SHP77 (cell line): ENCODE measurements at regions not wholly inside any gene's neighbourhood (a gene's known extent, or its start where the extent isn't known, plus 50 kb on each side); places are given as distances from the start of the nearest gene placed in this dataset.

Experiments used
- DNase-seq, 2 experiments: peaks; one replicate each; lab custom pipeline; 2025; lab: John Stamatoyannopoulos, UW

DNA sequence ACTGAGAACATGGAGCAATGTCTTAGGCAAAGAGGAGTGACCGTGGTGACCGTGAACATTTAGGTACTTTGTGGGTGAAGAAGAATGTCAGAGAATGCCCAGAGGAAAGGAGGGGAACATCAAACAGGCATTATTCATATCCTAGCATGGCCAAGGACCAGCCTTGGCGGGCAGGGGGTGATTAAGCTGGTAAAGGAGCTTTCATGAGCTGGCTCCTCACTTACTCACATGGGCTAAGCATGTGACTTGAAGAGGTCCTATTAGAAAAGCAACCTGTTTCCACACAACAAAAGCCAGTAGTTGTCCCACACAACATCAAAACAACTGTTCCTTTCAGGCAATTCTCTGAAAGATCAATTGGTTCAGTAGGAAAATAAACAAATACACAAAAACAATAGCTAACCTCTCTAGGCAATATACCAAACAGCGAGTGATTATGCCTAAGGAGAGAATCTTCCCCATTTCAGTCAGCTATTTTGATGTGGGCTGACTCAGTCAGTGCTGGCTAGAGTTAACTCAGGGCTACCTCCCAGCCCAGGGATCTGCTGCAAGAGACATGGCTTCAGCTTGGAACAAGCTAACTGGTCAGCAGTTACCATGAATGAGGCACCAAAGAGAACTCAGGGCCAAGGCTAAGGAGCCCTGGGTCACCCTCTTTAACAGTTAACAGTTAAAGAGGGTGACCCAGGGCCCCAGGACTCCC, 283.5 kb downstream of the ARHGAP12 start:
- DNase-seq, result no peak

DNA sequence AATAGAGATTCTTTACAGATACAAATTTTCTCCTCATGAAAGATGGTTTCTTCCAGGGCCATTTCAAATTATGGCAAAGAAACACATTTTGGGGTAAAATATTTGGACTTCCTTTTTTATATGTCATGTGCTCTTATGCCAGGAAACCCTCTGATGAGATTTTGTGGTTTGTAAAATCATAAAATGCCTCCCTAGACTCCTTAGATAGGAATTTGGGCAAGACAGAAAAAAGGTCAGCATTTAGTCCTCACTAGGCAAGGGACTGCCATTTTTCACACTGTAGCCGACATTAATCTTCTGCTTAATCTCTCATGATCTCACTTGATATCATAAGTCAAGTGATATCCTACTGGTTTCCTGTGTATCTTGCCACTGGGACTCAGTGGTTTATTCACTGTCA, 286.4 kb downstream of the ARHGAP12 start:
- DNase-seq, result no peak

DNA sequence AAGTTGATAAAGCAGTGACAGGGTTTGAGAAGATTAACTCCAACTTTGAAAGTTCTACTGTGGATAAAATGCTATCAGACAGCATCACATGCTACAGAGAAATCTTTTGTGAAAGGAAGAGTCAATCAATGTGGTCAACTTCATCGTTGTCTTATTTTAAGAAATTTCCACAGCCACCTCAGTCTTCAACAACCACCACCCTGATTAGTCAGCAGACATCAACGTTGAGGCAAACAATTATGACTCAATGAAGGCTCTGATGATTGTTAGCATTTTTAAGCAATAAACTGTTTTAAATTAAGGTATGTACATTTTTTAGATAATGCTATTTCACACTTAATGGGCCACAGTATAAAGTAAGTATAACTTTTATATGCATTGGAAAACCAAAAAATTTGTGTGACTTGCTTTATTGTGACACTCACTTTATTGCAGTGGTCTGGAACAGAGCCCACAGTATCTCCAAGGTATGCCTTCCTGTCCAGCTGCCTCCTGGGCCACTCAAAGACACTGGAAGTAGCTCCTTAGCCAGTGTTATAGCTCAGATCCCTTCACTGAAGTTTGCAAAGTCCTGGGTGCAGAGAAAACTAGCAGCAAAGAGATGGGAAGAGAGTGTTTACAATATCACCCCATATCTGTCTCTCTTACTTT, 293.1 kb downstream of the ARHGAP12 start:
- DNase-seq, result no peak

DNA sequence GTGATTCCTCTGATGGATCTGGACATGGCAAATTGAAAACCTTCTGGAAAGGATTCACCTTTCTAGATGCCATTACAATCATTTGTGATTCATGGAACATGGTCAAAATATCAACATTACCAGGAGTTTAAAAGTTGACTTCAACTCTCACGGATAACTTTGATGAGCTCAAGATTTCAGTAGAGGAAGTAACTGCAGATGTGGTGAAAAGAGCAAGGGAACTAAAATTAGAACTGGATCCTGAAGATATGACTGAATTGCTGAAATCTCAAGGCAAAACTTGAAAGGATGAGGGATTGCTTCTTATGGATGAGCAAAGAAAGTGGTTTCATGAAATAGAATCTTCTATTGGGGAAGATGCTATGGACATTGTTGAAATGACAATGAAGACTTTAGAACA, 293.6 kb downstream of the ARHGAP12 start:
- DNase-seq, result no peak

DNA sequence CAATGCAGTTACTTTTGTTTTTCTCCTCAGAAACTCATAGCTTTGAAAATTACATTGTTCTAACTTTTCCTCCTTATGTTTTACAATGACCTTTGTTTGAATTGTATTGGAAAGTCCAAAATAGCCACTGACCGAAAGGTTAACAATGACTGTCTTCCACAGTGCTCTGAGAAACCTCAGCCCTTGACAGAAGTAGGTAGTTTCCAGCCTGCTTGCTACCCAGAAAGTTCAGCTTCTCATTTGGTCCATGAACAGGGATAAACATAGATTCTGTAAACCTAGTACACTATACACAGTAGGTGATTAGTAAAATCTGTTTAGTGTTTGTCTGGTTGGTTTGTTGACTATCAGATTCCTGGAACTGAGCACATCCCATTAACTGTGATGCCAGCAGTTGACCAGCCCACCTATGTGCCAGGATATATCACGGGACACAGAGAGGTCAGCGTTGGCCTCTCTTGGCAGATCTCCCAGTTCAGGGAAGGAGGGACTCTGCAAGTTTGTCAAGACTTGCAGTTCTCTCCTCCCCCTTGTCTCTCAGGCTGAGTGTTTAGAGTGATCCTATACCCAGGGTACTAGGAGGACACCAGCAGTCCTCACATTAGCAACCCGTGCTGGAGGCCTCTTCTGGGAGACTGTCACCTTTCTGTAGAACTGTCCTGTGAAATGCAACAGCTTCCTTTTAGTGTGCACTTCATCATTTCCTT, 297.6 kb downstream of the ARHGAP12 start:
- DNase-seq, result no peak

DNA sequence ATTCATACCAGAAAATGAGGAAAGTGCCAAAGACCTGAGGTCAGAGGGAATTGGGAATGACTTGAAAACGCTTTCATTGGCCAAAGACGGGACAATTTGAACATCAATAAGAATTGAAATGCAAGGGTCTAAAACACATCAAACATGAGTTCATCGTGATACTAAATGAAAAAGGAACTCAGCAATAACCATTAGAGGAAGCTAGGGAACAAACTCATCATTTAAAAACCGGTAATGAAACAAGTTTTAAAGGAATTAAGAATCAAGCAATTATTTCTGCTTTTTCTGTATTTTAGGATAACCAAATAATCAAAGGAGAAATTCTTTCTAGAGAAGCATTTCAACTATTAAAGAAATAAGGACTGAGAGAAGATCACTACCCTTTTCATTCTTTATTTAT, 303.1 kb downstream of the ARHGAP12 start:
- no peak for DNase-seq

DNA sequence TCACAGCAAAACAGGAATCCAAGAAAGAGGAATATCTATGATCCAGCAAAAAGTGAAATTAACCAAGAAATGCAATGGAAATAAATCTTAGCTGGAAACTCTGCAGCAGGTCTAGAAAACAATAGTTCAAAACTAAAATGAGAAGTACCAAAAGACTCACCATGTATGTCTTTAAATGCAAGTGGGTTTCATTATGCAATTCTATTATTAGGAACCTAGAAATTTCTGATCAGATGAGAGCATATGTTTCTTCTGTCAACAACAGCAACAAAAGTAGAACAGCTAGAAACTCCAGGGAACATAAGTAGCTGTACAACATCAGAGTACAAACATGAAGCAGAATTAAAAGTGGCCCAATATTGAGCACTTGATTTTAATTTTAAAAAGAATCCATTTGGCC, 304.0 kb downstream of the ARHGAP12 start:
- DNase-seq, result no peak

DNA sequence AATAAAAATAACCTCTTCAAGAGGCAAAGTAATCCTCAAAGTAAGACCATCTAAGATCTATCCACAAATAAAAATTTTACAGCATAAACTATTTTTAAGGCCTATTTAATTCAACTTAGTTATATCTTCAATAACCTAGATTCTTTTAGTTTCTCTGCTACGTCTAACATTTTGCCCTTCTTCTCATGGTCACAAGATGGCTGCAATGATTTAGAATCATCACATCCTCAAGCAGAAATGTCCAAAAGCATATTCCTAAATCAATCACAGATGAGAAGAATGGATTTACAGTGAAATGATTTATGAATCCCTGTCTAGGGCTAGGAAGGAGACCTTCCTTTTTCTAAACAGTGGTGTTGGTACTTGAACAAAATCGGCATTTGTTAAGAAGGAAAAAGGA, 304.7 kb downstream of the ARHGAP12 start:
- no peak for DNase-seq

DNA sequence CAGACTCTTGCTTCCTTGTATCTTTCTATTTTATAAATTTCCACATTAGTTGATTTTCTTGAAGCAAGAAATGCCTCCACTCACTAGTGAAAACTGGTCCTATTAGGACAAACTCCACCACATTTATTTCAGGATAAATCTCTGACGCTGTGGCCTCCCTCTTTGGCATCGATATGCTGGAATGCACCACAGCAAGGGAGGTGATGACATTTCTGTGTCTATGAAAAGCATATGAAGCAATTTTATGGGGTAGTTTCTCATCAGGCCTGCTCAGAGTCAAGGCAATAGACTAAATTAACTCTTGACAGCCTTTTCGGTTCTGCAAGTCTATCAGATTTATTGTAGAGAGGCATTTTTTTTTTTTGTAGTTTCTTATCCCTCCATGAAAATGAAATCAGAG, 304.4 kb downstream of the ZEB1 start:
- DNase-seq, result no peak

DNA sequence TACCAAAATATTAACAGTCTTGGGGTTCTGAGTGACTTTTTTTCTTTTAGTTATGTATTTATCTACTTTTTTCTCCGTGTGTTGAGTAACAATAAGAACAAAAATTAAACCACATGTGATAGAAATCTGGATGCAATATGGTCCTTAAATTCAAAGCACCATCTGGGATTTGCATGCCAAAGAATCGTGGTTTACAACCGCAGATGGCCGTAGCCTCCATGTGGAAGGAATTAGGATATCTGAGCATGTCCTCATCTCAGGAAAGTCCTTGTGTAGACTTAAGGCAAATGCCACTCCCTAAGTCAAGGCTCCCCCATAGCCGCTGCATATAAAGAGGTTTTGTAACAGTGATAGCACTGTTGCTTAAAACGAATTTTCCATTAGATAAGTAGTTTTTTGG, 304.0 kb downstream of the ZEB1 start:
- no peak for DNase-seq

DNA sequence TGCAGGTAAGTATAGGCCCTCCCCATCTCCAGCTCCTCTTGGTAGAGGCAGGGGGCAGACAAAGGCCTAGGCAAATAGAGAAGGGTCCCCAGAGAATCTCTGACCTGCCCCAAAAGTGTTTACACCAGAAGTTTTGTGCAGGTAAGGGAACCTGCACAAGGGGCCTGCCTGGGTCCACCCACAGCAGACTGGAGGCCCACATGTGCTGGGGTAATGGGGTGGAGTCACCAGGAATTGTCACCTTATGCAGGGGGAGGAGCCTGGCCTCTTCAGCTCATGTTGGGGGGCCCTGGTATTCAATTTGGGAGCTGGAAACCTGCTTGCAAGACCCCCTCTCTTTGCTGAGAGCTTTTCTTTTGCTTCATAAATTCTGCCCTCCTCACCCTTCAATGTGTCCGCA, 302.7 kb downstream of the ZEB1 start:
- DNase-seq, result no peak

DNA sequence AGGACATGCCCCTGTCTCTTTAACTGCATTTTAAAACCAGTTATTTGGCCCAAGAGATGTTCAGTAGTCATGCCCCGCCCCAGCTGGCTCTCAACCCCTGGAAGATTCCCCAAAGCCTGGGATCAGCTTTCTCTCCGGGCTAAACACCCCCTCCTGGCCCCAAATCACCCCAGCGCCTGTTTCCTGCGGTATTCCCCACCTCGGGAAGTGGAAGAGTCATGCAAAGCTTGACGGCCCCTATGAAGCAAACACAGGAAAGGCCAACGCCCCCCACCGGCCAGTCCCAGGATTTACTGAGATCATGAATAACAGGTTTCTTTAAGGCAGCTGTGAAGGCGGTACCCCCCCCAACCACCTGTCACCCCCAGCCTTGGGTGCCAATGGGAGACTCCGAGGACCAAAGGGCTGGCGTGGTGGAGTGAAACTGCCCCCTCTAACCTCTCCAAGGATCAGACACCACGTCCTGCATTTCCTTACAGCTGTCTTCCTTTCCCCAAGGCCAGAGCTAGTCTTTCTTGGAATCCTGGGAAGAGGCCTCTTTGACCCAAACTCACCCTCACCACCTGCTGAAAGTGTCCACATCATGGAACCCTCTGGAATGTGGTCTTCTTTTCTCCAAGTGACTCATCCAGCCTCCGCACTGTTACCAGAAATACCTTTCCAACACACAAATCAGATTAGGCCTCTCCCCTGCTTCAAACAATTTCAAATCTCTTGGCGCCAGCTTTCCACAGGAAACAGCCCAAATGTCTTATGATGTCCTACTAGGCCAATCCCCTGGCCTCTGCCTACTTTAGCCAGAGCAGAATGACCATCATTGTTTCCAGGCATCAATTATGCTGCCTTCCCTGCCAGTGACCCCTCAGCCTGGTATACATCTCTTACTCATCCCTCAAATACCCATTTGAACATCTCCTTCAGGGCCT, 301.5 kb downstream of the ZEB1 start:
- DNase-seq, result no peak

DNA sequence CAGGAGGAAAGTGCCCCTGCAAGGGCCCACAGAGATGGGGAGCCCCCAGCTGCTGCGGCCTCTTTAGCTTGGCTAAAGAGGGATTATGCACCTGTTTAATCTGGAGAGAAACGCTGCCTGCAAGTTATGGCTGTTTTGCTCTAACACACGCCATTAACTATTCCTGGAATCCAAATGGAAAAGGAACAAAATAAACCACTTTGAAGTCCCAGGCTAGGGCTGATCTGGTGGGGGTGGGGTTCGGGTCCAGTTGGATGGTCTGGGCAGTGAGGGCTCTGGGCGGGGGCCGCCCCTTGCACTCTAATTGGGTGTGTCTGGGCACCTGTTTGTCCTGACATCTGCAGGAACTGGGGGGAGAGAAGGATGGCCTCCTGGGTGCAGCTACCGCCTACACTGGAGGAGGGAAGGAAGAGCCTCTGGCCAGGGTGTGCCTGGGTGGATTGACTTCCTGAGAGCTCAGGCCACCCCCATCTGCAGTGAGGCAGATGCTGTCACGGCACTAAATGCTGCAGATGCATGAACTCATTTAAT, 300.6 kb downstream of the ZEB1 start:
- DNase-seq, result no peak

DNA sequence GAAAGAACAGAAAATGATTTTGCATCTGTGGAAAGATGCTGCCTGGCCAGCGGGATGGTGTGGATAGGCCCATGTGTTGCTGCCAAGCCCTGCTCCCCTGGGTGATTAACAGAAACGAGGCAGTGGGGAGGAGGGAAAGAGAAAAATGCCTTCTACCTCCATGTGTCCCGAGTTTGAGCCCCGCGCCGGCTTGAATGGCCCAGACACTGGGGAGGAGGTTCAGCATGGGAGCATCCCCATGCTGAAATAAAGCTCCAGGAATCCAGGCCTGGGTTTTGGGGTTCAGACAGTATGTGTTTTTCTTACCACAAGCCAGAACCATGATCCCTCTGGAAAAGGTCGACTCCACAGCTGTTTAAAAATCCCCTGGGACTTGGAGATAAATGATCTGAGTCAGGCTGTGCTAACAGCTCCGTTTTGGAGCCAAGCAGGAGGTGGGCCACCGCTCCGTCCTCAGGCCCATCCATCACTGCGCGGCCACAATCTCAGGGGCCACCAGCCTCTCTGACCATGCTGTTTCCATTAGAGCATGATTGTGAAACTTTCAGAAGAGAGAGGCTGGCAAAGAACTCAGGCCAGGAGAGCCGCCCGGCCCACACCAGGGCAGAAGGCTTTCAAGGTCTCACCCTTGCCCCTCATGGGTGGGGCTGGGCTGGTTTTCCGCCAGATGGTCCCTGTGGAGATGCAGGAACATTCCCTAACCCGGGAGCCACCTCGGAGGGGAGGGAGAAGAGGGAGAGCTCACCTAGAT, 299.7 kb downstream of the ZEB1 start:
- DNase-seq, result no peak

DNA sequence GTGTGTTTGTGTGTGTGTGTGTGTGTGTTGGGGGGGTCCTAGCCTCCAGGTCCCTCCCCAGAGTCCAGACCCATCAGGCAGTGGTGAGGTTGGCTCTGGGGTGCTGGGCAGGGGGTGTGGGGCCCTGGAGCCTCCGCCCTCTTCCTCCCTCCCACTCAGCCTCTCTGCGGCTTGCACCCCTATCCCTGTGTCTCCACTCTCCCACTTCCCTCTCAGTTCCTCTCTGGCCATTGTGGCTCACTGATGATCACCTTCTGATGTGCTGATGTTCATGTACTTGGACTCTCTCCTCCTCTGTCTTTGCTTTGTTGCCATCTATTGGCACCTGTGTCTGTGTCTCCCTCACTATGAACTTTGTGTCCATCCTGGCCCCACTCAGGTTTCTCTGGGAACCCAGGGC, 298.7 kb downstream of the ZEB1 start:
- no peak for DNase-seq

DNA sequence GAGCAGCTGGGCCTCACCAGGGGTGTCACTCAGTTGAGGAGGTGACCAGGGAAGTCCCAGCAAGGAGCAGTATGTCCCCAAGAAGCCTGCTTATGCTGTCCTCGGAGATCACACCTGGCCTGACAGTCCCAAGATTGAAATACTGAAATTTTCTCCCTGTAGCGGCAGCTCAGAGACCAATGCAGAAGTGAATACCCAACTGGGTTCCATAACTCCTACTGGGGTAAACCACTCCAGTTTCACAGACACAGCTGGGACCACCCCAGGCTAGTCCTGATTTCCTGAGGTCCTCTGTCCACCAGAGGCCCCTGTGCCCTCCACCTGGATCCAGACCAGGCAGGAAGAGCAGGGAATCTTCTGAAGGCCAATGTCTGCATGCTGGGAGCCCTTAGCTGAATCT, 298.1 kb downstream of the ZEB1 start:
- no peak for DNase-seq

DNA sequence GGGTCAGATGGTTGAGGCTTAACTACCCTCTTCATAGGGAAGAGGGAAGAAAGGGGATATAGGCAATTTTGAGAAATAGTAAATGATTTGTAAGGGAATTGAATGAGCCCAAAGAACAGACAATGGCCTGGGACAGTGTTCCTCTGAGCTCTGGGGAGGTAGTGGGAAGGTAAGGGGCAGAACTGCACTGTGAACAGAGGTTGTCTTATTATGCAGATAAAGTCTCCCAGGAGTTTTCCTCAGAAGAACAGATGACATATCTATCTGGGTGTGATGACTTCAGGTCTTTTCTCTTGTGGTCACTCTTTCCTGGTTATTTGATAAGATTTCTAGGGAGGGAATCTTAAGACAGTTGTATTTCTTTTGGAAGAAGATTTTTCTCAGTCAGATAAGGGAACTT, 296.1 kb downstream of the ZEB1 start:
- no peak for DNase-seq

DNA sequence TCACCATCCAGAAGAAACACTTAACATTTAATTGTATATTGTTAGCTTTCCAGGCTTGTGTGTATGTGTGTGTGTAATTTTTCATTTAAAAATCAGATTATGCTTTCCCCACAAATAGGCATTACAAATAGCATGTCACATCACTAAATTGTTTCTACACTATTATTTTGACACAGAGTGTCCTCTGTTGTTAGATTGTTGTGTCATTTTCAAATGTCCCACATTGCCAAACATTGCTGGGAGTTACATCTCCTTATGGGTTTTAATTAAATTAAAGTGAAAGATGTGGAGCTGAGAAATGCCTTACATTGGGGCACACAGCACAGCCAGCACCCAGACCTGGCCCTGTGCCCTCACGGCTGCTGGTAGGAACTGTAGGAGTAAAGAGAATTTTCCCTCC, 295.6 kb downstream of the ZEB1 start:
- DNase-seq, result no peak

DNA sequence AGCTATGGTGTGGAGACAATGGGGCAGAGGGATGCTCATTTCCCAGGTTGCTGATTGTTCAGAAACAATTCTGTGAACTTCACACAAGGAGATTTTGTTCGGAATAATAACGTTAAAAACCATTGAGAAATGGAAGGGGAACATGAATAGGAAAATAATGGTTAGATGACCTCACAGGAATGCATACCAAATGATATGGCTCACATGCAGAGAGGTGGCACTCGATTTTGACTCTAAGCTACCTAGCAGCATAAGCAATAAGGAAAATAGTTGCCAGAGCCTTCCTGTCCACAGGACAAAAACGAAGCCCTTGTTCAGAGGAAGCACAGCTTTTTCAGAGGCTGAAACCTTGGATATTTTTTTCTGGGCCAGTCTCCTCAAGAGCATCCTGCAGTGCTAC, 293.1 kb downstream of the ZEB1 start:
- DNase-seq, result no peak

DNA sequence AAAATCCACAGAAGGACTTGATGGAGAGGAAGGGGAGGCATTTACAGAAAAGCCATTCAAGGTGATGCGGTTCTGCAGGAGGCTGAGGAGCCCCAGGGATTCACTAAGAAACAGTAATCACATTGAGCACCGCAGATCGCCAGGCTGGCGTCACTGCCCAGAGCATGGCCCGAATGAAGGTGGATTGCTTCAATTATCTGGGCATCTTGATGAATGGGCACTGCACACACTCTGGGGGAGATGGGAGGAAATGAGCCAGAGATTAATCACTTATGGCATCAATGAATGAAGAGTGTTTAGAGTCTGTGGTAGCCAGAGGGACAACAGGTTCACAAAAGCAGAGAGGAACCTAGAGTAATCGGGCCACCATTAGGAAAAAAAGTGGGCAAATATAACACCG, 292.1 kb downstream of the ZEB1 start:
- no peak for DNase-seq

DNA sequence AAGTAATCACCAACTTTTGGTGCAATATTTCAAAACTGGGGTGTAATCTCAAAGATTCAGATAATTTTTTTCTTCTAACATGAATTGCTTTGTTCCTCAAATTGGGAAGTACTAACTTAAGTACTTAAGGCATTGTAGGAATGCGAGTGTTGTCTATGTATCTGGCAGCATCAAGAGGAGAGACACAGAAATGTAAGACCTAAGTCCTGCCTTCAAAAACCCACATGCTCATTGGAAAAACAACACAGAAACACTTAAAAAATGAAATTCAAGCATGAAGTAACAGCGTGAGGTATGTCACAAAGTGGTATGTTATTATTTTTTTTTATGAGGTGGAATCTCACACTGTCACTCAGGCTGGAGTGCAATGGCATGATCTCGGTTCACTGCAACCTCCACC, 288.5 kb downstream of the ZEB1 start:
- no peak for DNase-seq
